GM21786 (cell line): ENCODE measurements at regions not wholly inside any gene's neighbourhood (a gene's known extent, or its start where the extent isn't known, plus 50 kb on each side); places are given as distances from the start of the nearest gene placed in this dataset.

ENCODE experiments used
- ATAC-seq: cut with Tn5 transposase; IDR thresholded peaks from one replicate; pipeline ENCODE4 v1.9.1; 2021; ENCODE audit not compliant: unreplicated experiment

DNA sequence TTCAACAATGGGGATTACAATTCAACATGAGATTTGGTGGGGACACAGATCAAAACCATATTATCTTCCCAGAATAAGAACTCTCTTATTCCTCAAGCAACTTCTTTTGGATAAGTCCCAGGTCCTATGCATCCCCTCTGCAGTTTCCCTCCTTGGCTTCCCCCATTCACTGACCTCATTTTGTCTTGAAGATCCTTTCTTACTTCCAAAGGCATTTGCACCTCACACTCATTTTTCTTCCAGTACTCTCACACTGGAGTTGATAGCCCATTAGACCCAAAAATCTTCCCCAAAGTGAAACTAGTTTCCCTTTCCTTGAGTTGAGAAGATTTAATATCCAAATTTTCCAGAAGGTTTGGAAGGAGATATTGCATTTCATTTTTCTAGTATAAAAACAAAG, 178.0 kb upstream of the DAPK1 start:
- no peak for ATAC-seq

DNA sequence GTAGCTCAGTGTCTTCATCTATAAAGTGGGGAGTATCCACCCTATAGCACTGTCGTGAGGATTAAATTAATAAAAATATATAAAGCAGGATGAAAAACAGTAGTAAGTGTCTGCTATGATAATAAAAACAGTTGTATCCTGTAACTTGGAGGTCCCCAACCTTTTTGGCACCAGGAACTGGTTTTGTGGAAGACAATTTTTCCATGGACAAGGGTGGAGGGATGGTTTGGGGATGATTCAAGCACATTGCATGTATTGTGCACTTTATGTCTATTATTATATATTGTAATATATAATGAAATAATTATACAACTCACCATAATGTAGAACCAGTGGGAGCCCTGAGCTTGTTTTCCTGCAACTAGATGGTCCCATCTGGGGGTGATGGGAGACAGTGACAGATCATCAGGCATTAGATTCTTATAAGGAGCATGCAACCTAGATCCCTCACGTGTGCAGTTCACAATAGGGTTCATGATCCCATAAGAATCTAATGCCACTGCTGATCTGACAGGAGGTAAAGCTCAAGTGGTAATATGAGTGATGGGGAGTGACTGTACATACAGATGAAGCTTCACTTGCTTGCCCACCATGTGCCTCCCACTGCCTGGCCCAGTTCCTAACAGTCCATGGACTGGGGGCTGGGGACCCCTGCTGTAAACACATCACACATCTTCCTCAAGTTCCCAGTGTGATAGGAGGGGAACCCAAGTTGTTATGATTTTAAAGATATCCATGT, 177.4 kb upstream of the DAPK1 start:
- ATAC-seq, result no peak

DNA sequence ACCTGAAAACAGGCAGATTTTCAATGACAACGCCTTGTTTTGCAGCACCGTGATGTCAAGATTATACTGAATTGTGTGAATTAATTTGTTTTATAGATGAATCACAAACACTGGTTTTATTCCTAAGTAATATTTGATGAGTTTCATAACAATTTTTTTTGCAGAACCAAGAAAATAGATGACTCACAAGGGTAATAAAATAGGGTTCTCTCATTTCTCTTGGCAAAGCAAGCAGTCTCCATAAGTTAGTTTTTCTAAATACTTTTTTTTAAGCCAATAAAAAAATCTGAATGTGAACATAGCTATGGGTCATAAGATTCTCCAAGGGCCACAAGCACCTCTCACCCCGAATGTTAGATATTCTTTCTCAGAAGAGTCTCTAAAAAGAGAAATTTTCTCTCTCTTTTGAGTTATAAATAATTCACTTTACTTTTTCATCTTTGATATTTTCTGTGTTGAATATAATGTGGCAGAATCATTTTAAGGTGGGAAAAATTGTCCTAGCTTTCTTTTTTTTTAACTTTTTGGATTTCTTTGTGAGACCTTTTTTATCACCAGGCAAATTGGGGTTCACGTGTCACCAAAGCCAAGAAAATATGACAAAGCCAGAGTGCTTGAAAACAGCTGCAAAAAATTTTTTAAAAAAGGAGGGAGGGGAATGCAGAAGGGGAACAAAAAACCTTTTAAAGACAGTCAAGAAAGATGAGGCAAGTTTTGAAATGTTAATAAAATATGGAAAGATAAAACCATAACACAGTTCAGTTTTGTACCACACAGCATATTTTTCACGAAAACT, 174.6 kb upstream of the DAPK1 start:
- no peak for ATAC-seq

DNA sequence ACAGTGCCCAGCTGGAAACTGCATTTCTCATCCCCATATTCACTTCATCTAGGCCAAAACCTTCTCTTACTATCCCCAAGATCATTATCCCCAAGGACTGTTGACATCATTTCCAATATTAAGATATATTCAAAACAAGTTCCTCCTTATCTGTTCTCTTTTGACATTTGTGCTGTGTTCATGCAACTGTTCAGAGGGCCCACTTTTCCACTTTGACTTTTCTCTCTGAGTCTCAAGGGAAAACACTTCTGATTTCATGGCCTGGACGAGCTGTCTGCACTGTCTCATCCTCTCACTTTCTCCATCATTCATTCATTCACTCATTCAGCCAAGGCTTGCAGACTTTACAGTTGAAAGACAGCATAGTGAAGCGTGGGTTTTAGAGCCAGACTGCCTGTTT, 173.7 kb upstream of the DAPK1 start:
- ATAC-seq, result no peak

DNA sequence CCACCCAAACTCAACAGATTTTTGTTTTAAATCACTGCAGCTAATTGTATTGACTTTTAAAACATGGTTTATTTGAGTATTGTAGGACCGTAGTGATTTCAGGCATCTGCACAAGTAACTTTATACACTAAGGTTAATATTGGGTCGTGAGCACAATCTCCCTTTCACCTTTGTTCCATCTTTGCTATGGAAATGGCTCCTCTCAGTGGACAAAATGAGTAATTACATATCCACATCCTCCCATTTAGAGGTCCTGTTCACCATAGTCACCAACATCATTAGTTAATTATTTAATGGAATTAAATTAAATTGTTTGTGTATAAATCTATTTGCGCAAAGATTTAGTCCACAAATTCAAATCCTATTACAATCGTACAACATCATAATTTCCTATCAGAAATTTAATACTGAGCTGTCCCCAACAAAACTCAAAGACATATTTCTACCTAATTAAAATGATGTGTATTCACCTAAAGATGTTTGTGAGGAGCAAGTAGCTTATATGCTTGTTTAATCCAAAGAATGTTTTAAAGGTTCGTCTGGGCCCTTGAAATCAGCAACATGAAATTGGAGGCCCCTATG, 173.0 kb upstream of the DAPK1 start:
- ATAC-seq, result peak; percentile 61

DNA sequence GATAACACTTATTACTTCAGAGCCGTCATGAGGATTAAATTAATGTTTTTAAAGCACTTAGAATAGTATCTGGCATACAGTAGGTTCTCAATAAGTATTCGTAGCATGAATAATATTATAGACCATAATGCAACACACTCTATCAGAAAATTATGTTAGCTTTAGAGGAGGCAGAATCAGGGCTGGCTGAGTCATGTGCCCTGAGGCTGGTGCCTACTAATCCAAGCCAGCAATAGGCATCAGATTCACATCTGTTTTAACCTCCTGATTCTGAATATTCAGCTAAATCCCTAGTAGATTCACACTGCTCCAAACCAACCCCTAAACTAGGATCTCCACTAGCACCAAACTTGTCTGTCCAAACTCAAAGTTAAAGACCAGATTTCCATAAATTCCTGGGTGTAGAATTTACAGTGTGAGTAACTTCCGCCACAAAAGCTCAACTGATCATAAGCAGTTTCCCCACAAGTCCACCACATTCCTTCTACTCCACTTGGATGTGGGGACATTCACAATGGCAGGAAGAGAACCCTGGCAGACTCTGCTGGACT, 170.0 kb upstream of the DAPK1 start:
- no peak for ATAC-seq

DNA sequence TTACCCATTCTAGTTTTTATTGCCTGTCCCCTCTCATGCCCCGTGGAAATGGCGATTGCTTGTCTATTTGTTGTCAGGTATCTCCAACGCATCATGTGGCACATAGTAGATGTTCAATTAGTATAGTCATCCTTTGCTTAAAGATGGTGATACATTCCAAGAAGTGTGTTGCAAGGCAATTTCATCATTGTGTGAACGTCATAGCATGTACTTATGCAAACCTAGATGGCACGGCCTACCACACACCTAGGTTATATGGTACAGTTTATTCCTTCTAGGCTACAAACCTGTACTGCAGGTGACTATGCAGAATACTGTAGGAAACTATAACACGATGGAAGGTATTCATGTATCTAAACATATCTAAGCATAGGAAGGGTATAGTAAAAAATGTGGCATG, 163.9 kb upstream of the DAPK1 start:
- no peak for ATAC-seq

DNA sequence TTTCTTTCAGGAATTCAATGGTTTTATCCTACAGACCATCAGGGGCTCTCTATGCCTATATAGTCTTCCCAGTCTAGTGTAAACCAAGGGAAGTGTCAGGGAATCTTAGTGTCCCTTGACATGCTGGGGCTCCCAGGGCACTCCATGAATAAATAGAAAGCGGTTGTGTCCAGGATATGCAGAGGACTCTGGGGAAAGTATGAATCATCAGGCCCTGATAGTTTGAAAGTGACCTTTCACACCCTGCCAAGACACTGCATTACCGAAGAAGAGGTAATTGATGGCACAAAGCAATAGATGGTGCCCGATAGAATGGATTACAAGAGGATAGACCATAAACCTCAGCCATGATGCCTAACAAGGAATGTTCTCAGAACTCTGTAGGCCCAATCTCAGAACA, 163.3 kb upstream of the DAPK1 start:
- ATAC-seq, result no peak

DNA sequence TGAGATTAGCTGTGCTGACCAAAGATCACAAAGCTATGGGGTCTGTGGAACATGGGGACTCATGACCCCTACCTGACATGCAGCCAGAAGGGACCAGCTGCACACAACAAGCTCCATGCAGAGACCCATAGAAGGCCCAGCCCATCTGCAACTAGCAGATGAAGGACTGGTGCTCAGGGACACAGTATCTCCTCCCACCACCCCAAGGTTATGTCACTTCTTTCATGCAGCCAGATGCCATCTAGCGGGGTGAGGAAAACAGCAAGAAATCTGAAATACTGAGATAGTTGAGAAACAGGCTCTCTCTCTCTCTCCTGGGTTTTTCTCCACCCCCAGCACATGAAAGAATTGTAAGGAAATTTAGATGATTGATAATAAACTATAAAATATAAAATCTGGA, 161.3 kb upstream of the DAPK1 start:
- ATAC-seq, result no peak

DNA sequence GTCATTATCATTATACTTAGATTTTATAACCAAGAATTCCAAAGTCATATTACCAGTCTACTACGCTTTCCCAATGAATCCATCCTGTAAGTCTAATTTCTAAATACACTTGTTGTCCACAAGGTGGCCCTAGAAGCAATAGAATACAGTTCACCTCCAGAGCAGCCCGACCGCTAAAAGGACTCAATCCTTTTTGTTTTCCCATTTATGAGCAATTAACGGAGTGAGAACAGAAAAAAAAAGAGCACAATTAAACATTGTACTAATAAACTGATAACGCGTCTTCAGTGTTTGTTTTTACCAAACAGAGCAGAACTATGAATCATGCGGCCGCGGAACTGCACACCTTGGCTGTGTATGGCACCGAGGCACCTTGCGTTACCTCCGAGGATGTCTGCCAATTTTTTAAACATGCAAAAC, 160.7 kb upstream of the DAPK1 start:
- ATAC-seq, result no peak

DNA sequence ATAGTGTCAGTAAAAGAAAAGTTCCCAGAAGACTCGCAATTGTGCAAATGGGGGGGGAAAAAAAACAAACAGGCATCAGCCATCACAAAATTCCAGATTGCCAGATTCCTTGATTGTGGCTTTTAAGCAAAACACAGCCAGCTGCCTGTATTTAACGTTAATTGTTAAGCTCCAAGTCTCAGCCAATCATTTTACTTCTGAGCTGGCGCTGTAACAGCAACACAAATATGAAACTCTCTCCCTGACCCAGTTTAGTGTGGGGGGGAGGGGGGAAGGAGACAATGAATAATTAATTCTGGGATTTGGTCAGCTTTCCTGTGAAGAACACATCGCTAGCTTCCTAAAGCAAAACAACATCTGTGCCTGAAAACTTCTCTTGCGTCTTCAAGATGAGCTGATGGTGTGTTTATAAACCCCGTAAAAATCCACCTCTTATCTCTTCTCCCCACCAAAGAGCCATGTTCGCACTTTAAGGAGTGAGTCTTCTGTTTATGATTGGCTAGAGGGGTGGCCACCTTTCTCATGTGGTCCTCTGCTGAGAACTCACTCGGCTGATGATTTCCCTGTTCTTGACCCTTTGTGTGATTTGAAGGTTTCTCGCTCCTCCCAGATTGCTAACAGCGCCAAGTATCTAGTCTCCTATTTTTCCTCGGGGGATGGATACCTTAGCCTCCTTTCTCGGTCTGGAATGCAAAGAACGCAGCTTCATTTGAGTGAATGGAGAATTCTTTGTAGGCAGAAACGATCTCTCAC, 160.2 kb upstream of the DAPK1 start:
- ATAC-seq, result no peak

DNA sequence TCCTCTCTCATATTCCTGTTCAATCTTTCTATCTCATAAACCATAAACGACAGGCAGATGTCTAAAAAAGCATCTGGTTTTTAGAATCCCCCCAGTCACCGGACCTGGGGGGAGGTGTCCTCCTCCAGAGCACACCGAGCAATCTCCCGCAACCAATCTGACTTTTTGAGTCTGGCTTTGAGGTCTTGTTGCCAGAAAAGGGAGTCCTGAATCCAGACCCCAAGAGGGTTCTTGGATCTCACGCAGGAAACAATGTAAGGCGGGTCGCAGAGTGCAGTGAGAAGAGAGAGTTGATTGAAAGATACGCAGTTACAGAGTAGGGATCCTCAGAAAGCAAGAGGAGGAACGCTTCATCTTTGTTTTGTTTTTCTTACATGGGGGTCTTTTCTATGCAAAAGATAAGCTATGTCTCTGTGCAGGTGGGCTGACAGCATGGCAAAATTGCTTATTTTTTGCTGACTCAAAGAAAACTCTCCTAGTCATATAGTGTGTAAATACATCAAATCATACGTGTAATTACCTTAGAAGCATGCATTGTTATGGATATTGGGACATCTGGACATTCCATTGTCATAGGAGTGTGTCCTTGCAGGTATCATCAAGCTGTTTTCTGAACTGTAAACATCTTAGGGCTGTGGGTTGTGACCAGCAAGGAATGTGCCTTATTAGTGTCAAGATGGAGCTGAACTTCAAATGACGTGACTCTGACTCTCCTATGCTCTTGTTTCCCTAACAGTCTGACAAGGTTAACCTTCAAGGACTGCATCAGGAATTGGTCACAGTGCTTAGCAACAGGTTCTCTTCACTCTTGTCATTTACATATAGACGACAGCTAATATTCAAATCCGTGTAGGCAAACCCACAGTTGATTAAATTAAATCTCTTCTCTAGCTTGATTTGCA, 159.3 kb upstream of the DAPK1 start:
- no peak for ATAC-seq

DNA sequence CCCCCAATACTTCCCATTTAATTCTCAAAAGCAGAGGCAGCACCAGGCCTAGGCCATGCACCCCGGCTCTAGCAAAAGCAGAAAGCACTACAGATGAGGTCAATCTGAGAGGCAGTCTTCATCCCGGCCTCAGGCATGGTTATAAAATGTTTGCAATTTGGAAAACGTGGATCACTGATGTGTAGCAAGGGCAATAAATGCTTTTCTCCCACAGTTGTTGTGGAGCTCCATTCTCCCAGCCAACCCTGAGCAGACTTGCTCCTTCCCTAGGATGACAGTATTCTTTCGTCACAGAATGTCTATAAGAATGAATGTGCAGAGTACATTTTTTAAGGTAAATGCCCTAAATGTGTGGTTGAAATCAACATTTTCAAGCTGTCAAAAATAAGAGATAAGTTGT, 157.3 kb upstream of the DAPK1 start:
- ATAC-seq, result no peak

DNA sequence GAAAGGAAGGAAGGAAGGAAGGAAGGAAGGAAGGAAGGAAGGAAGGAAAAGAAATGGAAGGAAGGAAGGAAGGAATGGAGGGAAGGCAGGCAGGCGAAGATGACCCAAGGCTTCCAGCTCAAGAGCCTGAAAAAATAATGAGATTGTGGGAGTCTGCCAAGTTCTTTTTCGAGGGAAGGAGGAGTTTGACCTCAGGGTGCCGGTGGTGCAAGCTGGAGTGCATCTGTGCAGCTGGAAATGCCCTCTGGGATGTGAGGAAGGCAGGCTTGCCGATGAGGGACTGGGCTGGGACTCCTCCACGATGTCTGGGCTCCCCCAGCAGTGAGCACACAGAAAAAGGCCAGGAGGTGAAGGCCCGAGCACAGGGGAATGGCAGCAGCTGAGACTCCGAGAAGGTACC, 154.9 kb upstream of the DAPK1 start:
- ATAC-seq, result no peak

DNA sequence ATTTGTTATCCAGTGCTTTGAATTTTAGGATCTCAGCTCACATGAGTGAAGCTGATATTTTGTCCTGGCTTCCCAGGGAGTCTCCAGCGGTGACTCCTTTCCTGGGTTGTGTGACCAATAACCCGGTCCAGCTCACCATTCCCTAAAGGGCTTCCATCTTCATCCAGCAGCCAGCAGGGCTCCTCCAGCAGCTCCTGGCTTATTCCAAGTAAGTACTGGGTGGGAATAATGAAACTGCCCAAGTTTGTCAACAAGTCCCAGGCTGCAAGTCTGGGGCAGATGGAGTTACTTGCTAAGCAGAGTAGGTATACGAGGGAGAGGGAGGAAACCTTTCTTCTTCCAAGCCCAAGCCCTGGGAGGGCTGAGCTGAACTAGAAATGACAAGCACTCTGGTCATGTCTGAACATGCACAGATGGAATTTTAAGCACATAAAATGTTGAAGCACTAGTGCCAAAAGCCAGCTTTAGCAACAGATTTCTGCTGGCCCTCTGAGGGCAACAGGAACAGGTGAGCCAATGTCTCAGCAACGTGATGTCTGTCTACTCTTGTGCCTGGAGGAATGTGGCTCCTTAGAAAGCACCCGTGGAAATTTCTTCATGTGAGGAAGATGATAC, 153.7 kb upstream of the DAPK1 start:
- no peak for ATAC-seq

DNA sequence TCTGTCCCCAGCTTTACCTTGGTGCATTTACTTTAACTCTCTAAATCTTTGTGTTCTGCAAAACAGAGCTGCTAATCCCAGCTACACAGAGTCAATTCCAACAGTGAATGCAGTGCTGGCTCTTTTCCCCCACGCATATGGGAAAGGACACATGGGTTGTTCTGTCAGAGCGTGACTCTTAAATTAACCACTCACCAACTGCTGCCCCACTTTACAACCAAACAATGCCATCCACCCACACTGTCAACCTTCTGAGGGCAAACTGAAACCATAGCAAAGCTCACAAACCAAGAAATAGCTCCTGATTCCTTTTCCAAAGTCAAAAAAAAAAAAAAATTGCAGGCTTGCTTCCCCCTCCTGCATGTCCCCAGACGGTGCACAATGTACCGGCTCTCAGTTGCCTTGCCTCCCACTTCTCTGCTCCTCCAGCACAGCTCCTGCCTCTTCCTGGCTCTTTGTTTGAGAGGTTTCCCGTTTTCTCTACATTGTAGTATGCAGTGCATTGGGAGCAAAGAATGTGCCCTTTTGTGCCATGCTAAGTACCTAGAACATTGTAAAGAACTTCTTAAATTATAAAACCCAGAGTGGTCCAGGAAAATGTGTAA, 151.5 kb upstream of the DAPK1 start:
- no peak for ATAC-seq

DNA sequence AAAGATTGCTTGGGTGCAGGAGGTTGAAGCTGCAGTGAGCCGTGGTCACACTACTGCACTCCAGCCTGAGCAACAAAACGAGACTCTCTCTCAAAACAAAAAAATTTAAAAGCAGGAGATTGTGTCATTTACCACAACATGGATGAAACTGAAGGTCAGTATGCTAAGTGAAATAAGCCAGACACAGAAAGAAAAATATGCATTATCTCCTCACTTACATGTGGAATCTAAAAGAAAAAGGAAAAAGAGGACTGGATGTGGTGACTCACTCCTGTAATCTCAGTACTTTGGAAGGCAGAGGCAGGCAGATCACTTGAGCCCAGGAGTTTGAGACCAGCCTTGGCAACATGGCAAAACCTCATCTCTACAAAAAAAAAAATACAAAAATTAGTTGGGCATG, 146.8 kb upstream of the DAPK1 start:
- no peak for ATAC-seq

DNA sequence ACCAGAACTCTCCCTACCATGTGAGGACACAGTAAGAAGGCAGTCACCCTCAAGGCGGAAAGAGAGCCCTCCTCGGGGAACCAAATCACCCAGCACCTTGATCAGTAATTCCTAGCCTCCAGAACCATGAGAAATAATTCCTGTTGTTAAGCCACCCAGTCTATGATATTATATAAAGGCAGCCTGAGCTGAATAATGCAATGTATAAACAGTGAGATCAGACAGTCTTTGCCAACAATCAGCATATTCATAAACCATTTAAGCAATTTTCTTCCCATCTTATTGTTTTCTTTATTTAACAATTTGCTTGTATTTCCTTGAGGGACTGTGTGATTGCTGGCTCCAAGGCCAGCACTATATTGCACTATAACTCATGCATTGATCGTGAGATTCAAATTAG, 144.4 kb upstream of the DAPK1 start:
- ATAC-seq, result no peak

DNA sequence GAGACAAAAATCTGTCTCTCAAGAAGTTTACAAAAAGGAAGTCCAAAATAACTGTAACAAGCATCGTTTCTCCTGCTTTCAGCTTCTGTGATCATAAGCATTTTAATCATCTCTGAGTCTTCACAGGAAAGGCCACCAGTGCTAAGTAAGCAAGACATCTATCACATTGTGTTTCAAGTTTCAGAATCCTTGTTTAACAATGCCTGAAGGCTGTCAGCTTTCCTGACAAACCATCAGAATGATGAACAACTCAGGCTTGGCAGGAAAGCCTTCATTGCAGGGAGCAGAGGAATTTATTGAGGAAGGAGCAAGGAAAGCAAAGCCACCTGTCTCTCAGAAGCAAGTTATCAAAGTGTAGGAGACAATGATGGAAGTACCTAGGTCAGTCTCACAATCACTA, 143.5 kb upstream of the DAPK1 start:
- no peak for ATAC-seq
